ENCODE measurements at regions not wholly inside any gene's neighbourhood (a gene's known extent, or its start where the extent isn't known, plus 50 kb on each side); places are given as distances from the start of the nearest gene placed in this dataset.
A peak's percentile ranks its signal among the peaks of the same experiment; 100 is the strongest.

- Histone ChIP-seq H3K27ac (no peak overlapping the region), H3K4me3 (no peak overlapping the region), H3K4me1 (no peaks in the 10 kb centered on the region), H3K36me3 (no peaks in the 10 kb centered on the region), H3K9me3 (no peaks in the 10 kb centered on the region), H3K27me3 (no peaks in the 10 kb centered on the region)
- no peak for ATAC-seq
- WGBS, 2 donors = 54 to 60% methylated on average over 13 to 15 of the region's 15 CpGs
- FAIRE-seq = no peak
- DNase-seq = no peak
- intact Hi-C loops (cut with DNase I) = no loop called here
- TF ChIP-seq CTCF (IDR thresholded peaks at IDR 0.05) = no peak
Observed at GRCh38 chr2:238777369-238778067, 70.4 kb upstream of the TWIST2 start.

- FAIRE-seq = peak; percentile 53
Observed at GRCh38 chr2:238784671-238785527, 63.0 kb upstream of the TWIST2 start.

GRCh38 chr2:238785528-238785860 lies 62.4 kb upstream of the TWIST2 start:
- Histone ChIP-seq H3K4me1 (no peaks in the 10 kb centered on the region), H3K4me3 (no peak overlapping the region), H3K27me3 (no peaks in the 10 kb centered on the region), H3K36me3 (no peaks in the 10 kb centered on the region), H3K9me3 (no peaks in the 10 kb centered on the region), H3K27ac (no peak overlapping the region)
- no peak for ATAC-seq
- DNase-seq = no peak
- no peak for TF ChIP-seq CTCF (IDR thresholded peaks at IDR 0.05)
- FAIRE-seq = no peak
- WGBS, 2 donors = 43 to 67% methylated on average over 9 of the region's 9 CpGs
- intact Hi-C loops (cut with DNase I) = loop anchor here in 2 of 3 donors (5.0 kb wide), 2 partner anchors 418 to 428 kb away; no protein-coding TSS in a partner anchor

More at GRCh38 chr2:238784671-238785527, 63.0 kb upstream of the TWIST2 start:
- intact Hi-C loops (cut with DNase I) = loop anchor here in 2 of 3 donors (5.0 kb wide), 2 partner anchors 418 to 428 kb away; no protein-coding TSS in a partner anchor
- H3K27ac ChIP-seq = no peak overlapping the region
- no peak overlapping the region for H3K4me3 ChIP-seq
- 22 to 32% methylated on average over 17 of the region's 17 CpGs for WGBS, 2 donors
- ATAC-seq = peak; percentile 56 to 89 (median 84)
- no peaks in the 10 kb centered on the region for H3K27me3 ChIP-seq
- peak; percentile 27 to 82 (median 67) for DNase-seq
- TF ChIP-seq CTCF (IDR thresholded peaks at IDR 0.05) = peak; percentile 79 to 86 (median 84)
- no peaks in the 10 kb centered on the region for H3K36me3 ChIP-seq
- no peaks in the 10 kb centered on the region for H3K9me3 ChIP-seq
- H3K4me1 ChIP-seq = no peaks in the 10 kb centered on the region

GRCh38 chr2:238786379-238786778 lies 61.5 kb upstream of the TWIST2 start:
- no peak for TF ChIP-seq CTCF (IDR thresholded peaks at IDR 0.05)
- DNase-seq (no peak), ATAC-seq (no peak), FAIRE-seq (no peak)
- intact Hi-C loops (cut with DNase I) = loop anchor here in 2 of 3 donors (5.0 kb wide), 2 partner anchors 419 to 429 kb away; no protein-coding TSS in a partner anchor
- WGBS, 2 donors = 68 to 78% methylated on average over 9 of the region's 9 CpGs
- no peaks in the 10 kb centered on the region for H3K4me1 ChIP-seq
- no peak overlapping the region for H3K4me3 ChIP-seq
- H3K9me3 ChIP-seq = no peaks in the 10 kb centered on the region
- H3K27ac ChIP-seq = no peak overlapping the region
- H3K36me3 ChIP-seq = no peaks in the 10 kb centered on the region
- no peaks in the 10 kb centered on the region for H3K27me3 ChIP-seq

Measured in pancreas (tissue), 10 donors.